ENCODE measurements at regions not wholly inside any gene's neighbourhood (a gene's known extent, or its start where the extent isn't known, plus 50 kb on each side); places are given as distances from the start of the nearest gene placed in this dataset.

- no peaks in the 10 kb centered on the region for H3K4me1 ChIP-seq (ENCODE audit: control insufficient read depth in 1 of 2, insufficient read depth in 2 of 2, low read length in 2 of 2)
- H3K27me3 ChIP-seq (ENCODE audit: low read depth, low read length), result no peaks in the 10 kb centered on the region
- no peaks in the 10 kb centered on the region for H3K9me3 ChIP-seq (ENCODE audit: control insufficient read depth in 1 of 2, low read length in 2 of 2)
- no peak overlapping the region for H3K4me3 ChIP-seq (ENCODE audit: low read depth in 1 of 2, low read length in 2 of 2)
- no peaks in the 10 kb centered on the region for H3K36me3 ChIP-seq (ENCODE audit: control insufficient read depth in 1 of 2, insufficient read depth in 2 of 2, low read length in 2 of 2)
- no peak overlapping the region for H3K27ac ChIP-seq (ENCODE audit: low read length)
These were observed 487.3 kb upstream of the ADAMTS5 start for GRCh38 chr21:27454234-27454633.

GRCh38 chr21:27451116-27451515, 484.2 kb upstream of the ADAMTS5 start:
- Histone ChIP-seq H3K27me3 (ENCODE audit: low read depth, low read length) (no peaks in the 10 kb centered on the region), H3K4me3 (ENCODE audit: low read depth in 1 of 2, low read length in 2 of 2) (no peak overlapping the region), H3K27ac (ENCODE audit: low read length) (no peak overlapping the region), H3K4me1 (ENCODE audit: control insufficient read depth in 1 of 2, insufficient read depth in 2 of 2, low read length in 2 of 2) (no peaks in the 10 kb centered on the region), H3K9me3 (ENCODE audit: control insufficient read depth in 1 of 2, low read length in 2 of 2) (no peaks in the 10 kb centered on the region), H3K36me3 (ENCODE audit: control insufficient read depth in 1 of 2, insufficient read depth in 2 of 2, low read length in 2 of 2) (no peaks in the 10 kb centered on the region)

GRCh38 chr21:27450216-27450615, 483.3 kb upstream of the ADAMTS5 start:
- H3K27me3 ChIP-seq (ENCODE audit: low read depth, low read length), result no peaks in the 10 kb centered on the region
- no peaks in the 10 kb centered on the region for H3K4me1 ChIP-seq (ENCODE audit: control insufficient read depth in 1 of 2, insufficient read depth in 2 of 2, low read length in 2 of 2)
- H3K36me3 ChIP-seq (ENCODE audit: control insufficient read depth in 1 of 2, insufficient read depth in 2 of 2, low read length in 2 of 2), result no peaks in the 10 kb centered on the region
- no peaks in the 10 kb centered on the region for H3K9me3 ChIP-seq (ENCODE audit: control insufficient read depth in 1 of 2, low read length in 2 of 2)
- H3K4me3 ChIP-seq (ENCODE audit: low read depth in 1 of 2, low read length in 2 of 2), result no peak overlapping the region
- no peak overlapping the region for H3K27ac ChIP-seq (ENCODE audit: low read length)

- H3K27ac ChIP-seq (ENCODE audit: low read length), result no peak overlapping the region
- H3K36me3 ChIP-seq (ENCODE audit: control insufficient read depth in 1 of 2, insufficient read depth in 2 of 2, low read length in 2 of 2), result no peaks in the 10 kb centered on the region
- H3K4me1 ChIP-seq (ENCODE audit: control insufficient read depth in 1 of 2, insufficient read depth in 2 of 2, low read length in 2 of 2), result no peaks in the 10 kb centered on the region
- no peak overlapping the region for H3K4me3 ChIP-seq (ENCODE audit: low read depth in 1 of 2, low read length in 2 of 2)
- H3K27me3 ChIP-seq (ENCODE audit: low read depth, low read length), result no peaks in the 10 kb centered on the region
- H3K9me3 ChIP-seq (ENCODE audit: control insufficient read depth in 1 of 2, low read length in 2 of 2), result no peaks in the 10 kb centered on the region
These were observed 482.1 kb upstream of the ADAMTS5 start for GRCh38 chr21:27448960-27449359.

GRCh38 chr21:27447843-27448242, 481.0 kb upstream of the ADAMTS5 start:
- no peaks in the 10 kb centered on the region for H3K9me3 ChIP-seq (ENCODE audit: control insufficient read depth in 1 of 2, low read length in 2 of 2)
- no peaks in the 10 kb centered on the region for H3K27me3 ChIP-seq (ENCODE audit: low read depth, low read length)
- H3K27ac ChIP-seq (ENCODE audit: low read length), result no peak overlapping the region
- H3K4me3 ChIP-seq (ENCODE audit: low read depth in 1 of 2, low read length in 2 of 2), result no peak overlapping the region
- no peaks in the 10 kb centered on the region for H3K4me1 ChIP-seq (ENCODE audit: control insufficient read depth in 1 of 2, insufficient read depth in 2 of 2, low read length in 2 of 2)
- H3K36me3 ChIP-seq (ENCODE audit: control insufficient read depth in 1 of 2, insufficient read depth in 2 of 2, low read length in 2 of 2), result no peaks in the 10 kb centered on the region

GRCh38 chr21:27429710-27430341, 462.9 kb upstream of the ADAMTS5 start:
- no peak overlapping the region for H3K4me3 ChIP-seq (ENCODE audit: low read depth in 1 of 2, low read length in 2 of 2)
- H3K4me1 ChIP-seq (ENCODE audit: control insufficient read depth in 1 of 2, insufficient read depth in 2 of 2, low read length in 2 of 2), result no peaks in the 10 kb centered on the region
- H3K9me3 ChIP-seq (ENCODE audit: control insufficient read depth in 1 of 2, low read length in 2 of 2), result peaks cover 0 to 3% of the 10 kb centered on the region in 2 donors
- H3K27ac ChIP-seq (ENCODE audit: low read length), result no peak overlapping the region
- no peaks in the 10 kb centered on the region for H3K27me3 ChIP-seq (ENCODE audit: low read depth, low read length)
- H3K36me3 ChIP-seq (ENCODE audit: control insufficient read depth in 1 of 2, insufficient read depth in 2 of 2, low read length in 2 of 2), result no peaks in the 10 kb centered on the region

GRCh38 chr21:27426196-27426595, 459.3 kb upstream of the ADAMTS5 start:
- H3K27ac ChIP-seq (ENCODE audit: low read length), result no peak overlapping the region
- no peaks in the 10 kb centered on the region for H3K4me1 ChIP-seq (ENCODE audit: control insufficient read depth in 1 of 2, insufficient read depth in 2 of 2, low read length in 2 of 2)
- no peak overlapping the region for H3K4me3 ChIP-seq (ENCODE audit: low read depth in 1 of 2, low read length in 2 of 2)
- no peaks in the 10 kb centered on the region for H3K27me3 ChIP-seq (ENCODE audit: low read depth, low read length)
- no peaks in the 10 kb centered on the region for H3K36me3 ChIP-seq (ENCODE audit: control insufficient read depth in 1 of 2, insufficient read depth in 2 of 2, low read length in 2 of 2)
- peaks cover 0 to 3% of the 10 kb centered on the region in 2 donors for H3K9me3 ChIP-seq (ENCODE audit: control insufficient read depth in 1 of 2, low read length in 2 of 2)

- no peaks in the 10 kb centered on the region for H3K36me3 ChIP-seq (ENCODE audit: control insufficient read depth in 1 of 2, insufficient read depth in 2 of 2, low read length in 2 of 2)
- no peaks in the 10 kb centered on the region for H3K4me1 ChIP-seq (ENCODE audit: control insufficient read depth in 1 of 2, insufficient read depth in 2 of 2, low read length in 2 of 2)
- no peaks in the 10 kb centered on the region for H3K27me3 ChIP-seq (ENCODE audit: low read depth, low read length)
- H3K9me3 ChIP-seq (ENCODE audit: control insufficient read depth in 1 of 2, low read length in 2 of 2), result peaks cover 0 to 1% of the 10 kb centered on the region in 2 donors
- H3K27ac ChIP-seq (ENCODE audit: low read length), result no peak overlapping the region
- H3K4me3 ChIP-seq (ENCODE audit: low read depth in 1 of 2, low read length in 2 of 2), result no peak overlapping the region
These were observed 458.7 kb upstream of the ADAMTS5 start for GRCh38 chr21:27425574-27425973.

- H3K36me3 ChIP-seq (ENCODE audit: control insufficient read depth in 1 of 2, insufficient read depth in 2 of 2, low read length in 2 of 2), result no peaks in the 10 kb centered on the region
- no peaks in the 10 kb centered on the region for H3K4me1 ChIP-seq (ENCODE audit: control insufficient read depth in 1 of 2, insufficient read depth in 2 of 2, low read length in 2 of 2)
- H3K27me3 ChIP-seq (ENCODE audit: low read depth, low read length), result no peaks in the 10 kb centered on the region
- no peak overlapping the region for H3K27ac ChIP-seq (ENCODE audit: low read length)
- H3K4me3 ChIP-seq (ENCODE audit: low read depth in 1 of 2, low read length in 2 of 2), result no peak overlapping the region
- no peaks in the 10 kb centered on the region for H3K9me3 ChIP-seq (ENCODE audit: control insufficient read depth in 1 of 2, low read length in 2 of 2)
These were observed 458.3 kb upstream of the ADAMTS5 start for GRCh38 chr21:27425172-27425571.

- Histone ChIP-seq H3K4me1 (ENCODE audit: control insufficient read depth in 1 of 2, insufficient read depth in 2 of 2, low read length in 2 of 2) (no peaks in the 10 kb centered on the region), H3K4me3 (ENCODE audit: low read depth in 1 of 2, low read length in 2 of 2) (no peak overlapping the region), H3K36me3 (ENCODE audit: control insufficient read depth in 1 of 2, insufficient read depth in 2 of 2, low read length in 2 of 2) (no peaks in the 10 kb centered on the region), H3K27ac (ENCODE audit: low read length) (no peak overlapping the region), H3K27me3 (ENCODE audit: low read depth, low read length) (no peaks in the 10 kb centered on the region), H3K9me3 (ENCODE audit: control insufficient read depth in 1 of 2, low read length in 2 of 2) (no peaks in the 10 kb centered on the region)
These were observed 457.7 kb upstream of the ADAMTS5 start for GRCh38 chr21:27424601-27425000.

GRCh38 chr21:27423906-27424595, 457.2 kb upstream of the ADAMTS5 start:
- no peaks in the 10 kb centered on the region for H3K4me1 ChIP-seq (ENCODE audit: control insufficient read depth in 1 of 2, insufficient read depth in 2 of 2, low read length in 2 of 2)
- H3K27ac ChIP-seq (ENCODE audit: low read length), result no peak overlapping the region
- no peaks in the 10 kb centered on the region for H3K27me3 ChIP-seq (ENCODE audit: low read depth, low read length)
- H3K36me3 ChIP-seq (ENCODE audit: control insufficient read depth in 1 of 2, insufficient read depth in 2 of 2, low read length in 2 of 2), result no peaks in the 10 kb centered on the region
- no peak overlapping the region for H3K4me3 ChIP-seq (ENCODE audit: low read depth in 1 of 2, low read length in 2 of 2)
- no peaks in the 10 kb centered on the region for H3K9me3 ChIP-seq (ENCODE audit: control insufficient read depth in 1 of 2, low read length in 2 of 2)

GRCh38 chr21:27423038-27423437, 456.1 kb upstream of the ADAMTS5 start:
- H3K27ac ChIP-seq (ENCODE audit: low read length), result no peak overlapping the region
- no peaks in the 10 kb centered on the region for H3K9me3 ChIP-seq (ENCODE audit: control insufficient read depth in 1 of 2, low read length in 2 of 2)
- no peaks in the 10 kb centered on the region for H3K36me3 ChIP-seq (ENCODE audit: control insufficient read depth in 1 of 2, insufficient read depth in 2 of 2, low read length in 2 of 2)
- H3K4me1 ChIP-seq (ENCODE audit: control insufficient read depth in 1 of 2, insufficient read depth in 2 of 2, low read length in 2 of 2), result no peaks in the 10 kb centered on the region
- no peaks in the 10 kb centered on the region for H3K27me3 ChIP-seq (ENCODE audit: low read depth, low read length)
- no peak overlapping the region for H3K4me3 ChIP-seq (ENCODE audit: low read depth in 1 of 2, low read length in 2 of 2)

All from muscle layer of duodenum (tissue), 2 donors.